ENCODE measurements at regions not wholly inside any gene's neighbourhood (a gene's known extent, or its start where the extent isn't known, plus 50 kb on each side); places are given as distances from the start of the nearest gene placed in this dataset.

- no peak for DNase-seq (ENCODE audit: low spot score)
Measured at GRCh38 chr14:97206916-97207315, 409.7 kb downstream of the VRK1 start.

- no peak for DNase-seq (ENCODE audit: low spot score)
Measured at GRCh38 chr14:97210202-97210601, 413.0 kb downstream of the VRK1 start.

- no peak for DNase-seq (ENCODE audit: low spot score)
Measured at GRCh38 chr14:97212399-97212798, 415.2 kb downstream of the VRK1 start.

- DNase-seq (ENCODE audit: low spot score), result no peak
Measured at GRCh38 chr14:97213720-97214119, 416.5 kb downstream of the VRK1 start.

GRCh38 chr14:97215263-97215969, 418.2 kb downstream of the VRK1 start:
- no peak for DNase-seq (ENCODE audit: low spot score)

- no peak for DNase-seq (ENCODE audit: low spot score)
Measured at GRCh38 chr14:97217111-97217885, 420.1 kb downstream of the VRK1 start.

GRCh38 chr14:97218274-97218673, 421.1 kb downstream of the VRK1 start:
- DNase-seq (ENCODE audit: low spot score), result no peak

GRCh38 chr14:97218691-97219430, 421.7 kb downstream of the VRK1 start:
- no peak for DNase-seq (ENCODE audit: low spot score)

GRCh38 chr14:97219431-97220017, 422.3 kb downstream of the VRK1 start:
- DNase-seq (ENCODE audit: low spot score), result no peak

- no peak for DNase-seq (ENCODE audit: low spot score)
Measured at GRCh38 chr14:97221572-97222285, 424.5 kb downstream of the VRK1 start.

- no peak for DNase-seq (ENCODE audit: low spot score)
Measured at GRCh38 chr14:97224016-97224415, 426.8 kb downstream of the VRK1 start.

GRCh38 chr14:97230051-97230450, 432.9 kb downstream of the VRK1 start:
- no peak for DNase-seq (ENCODE audit: low spot score)

GRCh38 chr14:97233319-97233985, 436.3 kb downstream of the VRK1 start:
- DNase-seq (ENCODE audit: low spot score), result no peak

GRCh38 chr14:97246648-97247047, 449.5 kb downstream of the VRK1 start:
- DNase-seq (ENCODE audit: low spot score), result no peak

GRCh38 chr14:97248973-97249372, 451.8 kb downstream of the VRK1 start:
- no peak for DNase-seq (ENCODE audit: low spot score)

GRCh38 chr14:97250931-97251330, 453.7 kb downstream of the VRK1 start:
- no peak for DNase-seq (ENCODE audit: low spot score)

GRCh38 chr14:97251491-97252155, 454.4 kb downstream of the VRK1 start:
- DNase-seq (ENCODE audit: low spot score), result no peak

- DNase-seq (ENCODE audit: low spot score), result no peak
Measured at GRCh38 chr14:97253756-97254155, 456.6 kb downstream of the VRK1 start.

GRCh38 chr14:97262336-97262735, 465.2 kb downstream of the VRK1 start:
- no peak for DNase-seq (ENCODE audit: low spot score)

GRCh38 chr14:97264516-97265230, 467.5 kb downstream of the VRK1 start:
- DNase-seq (ENCODE audit: low spot score), result no peak

Data from left forelimb (tissue), 1 donor.